K562 (cell line): ENCODE measurements at regions not wholly inside any gene's neighbourhood (a gene's known extent, or its start where the extent isn't known, plus 50 kb on each side); places are given as distances from the start of the nearest gene placed in this dataset.

Source experiments
- AFF4 ChIP-seq: sonication (generic); formaldehyde crosslinking; IDR thresholded peaks from 2 replicates; pipeline ENCODE4 v1.8.0; 2023; ENCODE audit warnings: mild to moderate bottlenecking, missing genetic modification reagents
- ARID2 ChIP-seq: fragments of 450-650 bp; IDR thresholded peaks from 2 replicates; pipeline ENCODE4 v1.6.1; 2017; ENCODE audit warnings: antibody characterized with exemption, mild to moderate bottlenecking
- ARNT ChIP-seq, 2 experiments: fragments of 450-650 bp; IDR thresholded peaks; 2 replicates each; pipeline ENCODE4 v1.6.1; 2016; ENCODE audit warnings: mild to moderate bottlenecking in 1 of 2
- BHLHE40 ChIP-seq: IDR thresholded peaks from 2 replicates; pipeline ENCODE4 v1.6.1; 2011; ENCODE audit warnings: low read length, improper control_type of control experiment
- E2F4 ChIP-seq: sonication (generic); formaldehyde crosslinking; IDR thresholded peaks from 2 replicates; pipeline ENCODE4 v1.8.0; 2022; ENCODE audit warnings: mild to moderate bottlenecking, low read depth, missing genetic modification reagents
- EZH2 ChIP-seq: IDR thresholded peaks from 2 replicates; pipeline ENCODE4 v1.6.1; 2012; ENCODE audit warnings: low read depth, mild to moderate bottlenecking, inconsistent platforms, low read length, borderline replicate concordance
- MAFK ChIP-seq: IDR thresholded peaks from 2 replicates; pipeline ENCODE4 v1.6.1; 2011; ENCODE audit warnings: low read length, improper control_type of control experiment
- MED1 ChIP-seq: sonication (generic); formaldehyde crosslinking; IDR thresholded peaks from 2 replicates; pipeline ENCODE4 v1.8.1; 2023; ENCODE audit warnings: missing genetic modification reagents, borderline replicate concordance
- RAD21 ChIP-seq, 2 experiments: fragments of 250-450 bp in 1 of 2; fragments of 450-650 bp in 1 of 2; sonication (Bioruptor Pico) in 1 of 2; formaldehyde crosslinking in 1 of 2; IDR thresholded peaks in 1 of 2; conservative IDR thresholded peaks in 1 of 2; 2 replicates each; pipeline versions ENCODE4 v1.4.0 to v1.8.0; 2020 to 2022; ENCODE audit warnings: mild to moderate bottlenecking in 2 of 2, moderate library complexity in 1 of 2
- RFX5 ChIP-seq: IDR thresholded peaks from 2 replicates; pipeline ENCODE4 v1.6.1; 2011; ENCODE audit warnings: low read depth, mild to moderate bottlenecking, improper control_type of control experiment, low read length
- TRIM24 ChIP-seq, 2 experiments: fragments of 450-650 bp; IDR thresholded peaks; 2 replicates each; pipeline ENCODE4 v1.6.1; 2016
- ZNF274 ChIP-seq: IDR thresholded peaks from 2 replicates; pipeline ENCODE4 v1.6.1; 2011; ENCODE audit warnings: low read depth, mild to moderate bottlenecking, low read length, moderate library complexity, borderline replicate concordance
- ZNF75A ChIP-seq: fragments of 450-650 bp; formaldehyde crosslinking; IDR thresholded peaks from 2 replicates; pipeline ENCODE4 v1.4.0; 2020; ENCODE audit warnings: mild to moderate bottlenecking
- ZNF76 ChIP-seq: fragments of 250-450 bp; sonication (Bioruptor Pico); IDR thresholded peaks from 2 replicates; pipeline ENCODE4 v1.4.0; 2020; ENCODE audit warnings: mild to moderate bottlenecking, moderate library complexity, borderline replicate concordance

- no peak for TF ChIP-seq MED1 (CRISPR knock-in tag)
- no peak for TF ChIP-seq TRIM24 (IDR thresholded peaks at IDR 0.05)
- no peak for TF ChIP-seq ARID2
- TF ChIP-seq BHLHE40, result no peak
- no peak for TF ChIP-seq ZNF76
- no peak for TF ChIP-seq ZNF75A (CRISPR knock-in tag)
- no peak for TF ChIP-seq E2F4
- no peak for TF ChIP-seq ZNF274
- TF ChIP-seq RFX5, result no peak
- TF ChIP-seq EZH2, result no peak
- no peak for TF ChIP-seq ARNT (IDR thresholded peaks at IDR 0.05)
- no peak for TF ChIP-seq MAFK
- no peak for TF ChIP-seq AFF4
- TF ChIP-seq RAD21 (CRISPR knock-in tag; conservative IDR thresholded peaks at IDR 0.05 in 1 of 2, IDR thresholded peaks at IDR 0.05 in 1 of 2), result no peak
These were observed 50.1 kb upstream of the ATP12A start for GRCh38 chr13:24630121-24630520.
